ENCODE measurements at regions not wholly inside any gene's neighbourhood (a gene's known extent, or its start where the extent isn't known, plus 50 kb on each side); places are given as distances from the start of the nearest gene placed in this dataset.
"Not testable (repeated sequence)": the region's sequence is repeated elsewhere in the genome, so short reads cannot be mapped to it uniquely, and the experiment has no call there.

- no peak for DNase-seq (ENCODE audit: low read depth, low spot score)
Measured at GRCh38 chr19:14328406-14328805, 52.8 kb upstream of the ADGRE5 start.

- DNase-seq (ENCODE audit: low read depth, low spot score), result not testable (repeated sequence)
Measured at GRCh38 chr19:14327061-14327460, 54.2 kb upstream of the ADGRE5 start.

- DNase-seq (ENCODE audit: low read depth, low spot score), result no peak
Measured at GRCh38 chr19:14325863-14326262, 55.4 kb upstream of the ADGRE5 start.

GRCh38 chr19:14325134-14325533 lies 56.1 kb upstream of the ADGRE5 start:
- no peak for DNase-seq (ENCODE audit: low read depth, low spot score)

GRCh38 chr19:14322889-14323463 lies 58.3 kb upstream of the ADGRE5 start:
- no peak for DNase-seq (ENCODE audit: low read depth, low spot score)

GRCh38 chr19:14320253-14320652 lies 61.0 kb upstream of the ADGRE5 start:
- DNase-seq (ENCODE audit: low read depth, low spot score), result no peak

- DNase-seq (ENCODE audit: low read depth, low spot score), result not testable (repeated sequence)
Measured at GRCh38 chr19:14319720-14320119, 61.5 kb upstream of the ADGRE5 start.

GRCh38 chr19:14318873-14319272 lies 62.4 kb upstream of the ADGRE5 start:
- DNase-seq (ENCODE audit: low read depth, low spot score), result no peak

- DNase-seq (ENCODE audit: low read depth, low spot score), result no peak
Measured at GRCh38 chr19:14317157-14317556, 64.1 kb upstream of the ADGRE5 start.

- no peak for DNase-seq (ENCODE audit: low read depth, low spot score)
Measured at GRCh38 chr19:14315433-14315832, 65.8 kb upstream of the ADGRE5 start.

GRCh38 chr19:14310055-14310454 lies 71.2 kb upstream of the ADGRE5 start:
- no peak for DNase-seq (ENCODE audit: low read depth, low spot score)

- DNase-seq (ENCODE audit: low read depth, low spot score), result no peak
Measured at GRCh38 chr19:14305706-14306105, 75.5 kb upstream of the ADGRE5 start.

- DNase-seq (ENCODE audit: low read depth, low spot score), result no peak
Measured at GRCh38 chr19:14301150-14301549, 80.1 kb upstream of the ADGRE5 start.

- DNase-seq (ENCODE audit: low read depth, low spot score), result no peak
Measured at GRCh38 chr19:14300303-14300702, 80.9 kb upstream of the ADGRE5 start.

GRCh38 chr19:14299224-14299827 lies 81.9 kb upstream of the ADGRE5 start:
- DNase-seq (ENCODE audit: low read depth, low spot score), result not testable (repeated sequence)

GRCh38 chr19:14297883-14298576 lies 83.2 kb upstream of the ADGRE5 start:
- not testable (repeated sequence) for DNase-seq (ENCODE audit: low read depth, low spot score)

GRCh38 chr19:14294974-14295373 lies 86.3 kb upstream of the ADGRE5 start:
- DNase-seq (ENCODE audit: low read depth, low spot score), result not testable (repeated sequence)

GRCh38 chr19:14293816-14294170 lies 87.5 kb upstream of the ADGRE5 start:
- DNase-seq (ENCODE audit: low read depth, low spot score), result not testable (repeated sequence)

- not testable (repeated sequence) for DNase-seq (ENCODE audit: low read depth, low spot score)
Measured at GRCh38 chr19:14293101-14293815, 87.3 kb upstream of the ADGRL1 start.

GRCh38 chr19:14289810-14290209 lies 83.8 kb upstream of the ADGRL1 start:
- DNase-seq (ENCODE audit: low read depth, low spot score), result not testable (repeated sequence)

- not testable (repeated sequence) for DNase-seq (ENCODE audit: low read depth, low spot score)
Measured at GRCh38 chr19:14287837-14288236, 81.9 kb upstream of the ADGRL1 start.

GRCh38 chr19:14286594-14286993 lies 80.6 kb upstream of the ADGRL1 start:
- DNase-seq (ENCODE audit: low read depth, low spot score), result not testable (repeated sequence)

Data from smooth muscle cell of the brain vasculature (primary cell).